Ureter (tissue), 1 donor: ENCODE measurements at regions not wholly inside any gene's neighbourhood (a gene's known extent, or its start where the extent isn't known, plus 50 kb on each side); places are given as distances from the start of the nearest gene placed in this dataset.
A peak's percentile ranks its signal among the peaks of the same experiment; 100 is the strongest.
"Not testable (repeated sequence)": the region's sequence is repeated elsewhere in the genome, so short reads cannot be mapped to it uniquely, and the experiment has no call there.

Source experiments
- DNase-seq: peaks from one replicate; pipeline ENCODE4 v3.0.0-alpha.2; 2020; ENCODE audit warnings: low spot score
- donor health status: DM: yes; HTN: yes; CAD: no.

- no peak for DNase-seq
Measured at GRCh38 chr6:137969874-137970273, 102.8 kb downstream of the TNFAIP3 start.

- DNase-seq = no peak
Measured at GRCh38 chr6:137970368-137970767, 103.3 kb downstream of the TNFAIP3 start.

GRCh38 chr6:137973201-137973600 lies 106.1 kb downstream of the TNFAIP3 start:
- no peak for DNase-seq

GRCh38 chr6:137975188-137975940 lies 108.3 kb downstream of the TNFAIP3 start:
- DNase-seq = no peak

- DNase-seq = no peak
Measured at GRCh38 chr6:137976430-137976829, 109.4 kb downstream of the TNFAIP3 start.

GRCh38 chr6:137977206-137977605 lies 110.1 kb downstream of the TNFAIP3 start:
- no peak for DNase-seq

- DNase-seq = no peak
Measured at GRCh38 chr6:137977814-137978213, 110.8 kb downstream of the TNFAIP3 start.

GRCh38 chr6:137978252-137978896 lies 111.3 kb downstream of the TNFAIP3 start:
- DNase-seq = no peak

- DNase-seq = not testable (repeated sequence)
Measured at GRCh38 chr6:137979263-137979662, 112.2 kb downstream of the TNFAIP3 start.

- DNase-seq = no peak
Measured at GRCh38 chr6:137980777-137981176, 113.7 kb downstream of the TNFAIP3 start.

- no peak for DNase-seq
Measured at GRCh38 chr6:137981758-137982157, 114.7 kb downstream of the TNFAIP3 start.

- DNase-seq = no peak
Measured at GRCh38 chr6:137982418-137983189, 115.5 kb downstream of the TNFAIP3 start.

- no peak for DNase-seq
Measured at GRCh38 chr6:137983269-137983668, 116.2 kb downstream of the TNFAIP3 start.

GRCh38 chr6:137989664-137990063 lies 117.6 kb downstream of the PERP start:
- DNase-seq = no peak

- no peak for DNase-seq
Measured at GRCh38 chr6:137995371-137995770, 111.8 kb downstream of the PERP start.

GRCh38 chr6:137998461-137999019 lies 108.7 kb downstream of the PERP start:
- DNase-seq = no peak

GRCh38 chr6:137999815-138000214 lies 107.4 kb downstream of the PERP start:
- no peak for DNase-seq

GRCh38 chr6:138000941-138001340 lies 106.3 kb downstream of the PERP start:
- DNase-seq = no peak

- DNase-seq = peak; percentile 78
Measured at GRCh38 chr6:138001750-138002349, 105.4 kb downstream of the PERP start.

GRCh38 chr6:138004430-138005287 lies 102.6 kb downstream of the PERP start:
- DNase-seq = no peak

GRCh38 chr6:138005846-138006245 lies 101.4 kb downstream of the PERP start:
- DNase-seq = no peak
